D341Med (cell line): ENCODE measurements at regions not wholly inside any gene's neighbourhood (a gene's known extent, or its start where the extent isn't known, plus 50 kb on each side); places are given as distances from the start of the nearest gene placed in this dataset.

Source experiments
- DNase-seq: peaks from one replicate; pipeline ENCODE4 v3.0.0; 2012; ENCODE audit warnings: low spot score

DNA sequence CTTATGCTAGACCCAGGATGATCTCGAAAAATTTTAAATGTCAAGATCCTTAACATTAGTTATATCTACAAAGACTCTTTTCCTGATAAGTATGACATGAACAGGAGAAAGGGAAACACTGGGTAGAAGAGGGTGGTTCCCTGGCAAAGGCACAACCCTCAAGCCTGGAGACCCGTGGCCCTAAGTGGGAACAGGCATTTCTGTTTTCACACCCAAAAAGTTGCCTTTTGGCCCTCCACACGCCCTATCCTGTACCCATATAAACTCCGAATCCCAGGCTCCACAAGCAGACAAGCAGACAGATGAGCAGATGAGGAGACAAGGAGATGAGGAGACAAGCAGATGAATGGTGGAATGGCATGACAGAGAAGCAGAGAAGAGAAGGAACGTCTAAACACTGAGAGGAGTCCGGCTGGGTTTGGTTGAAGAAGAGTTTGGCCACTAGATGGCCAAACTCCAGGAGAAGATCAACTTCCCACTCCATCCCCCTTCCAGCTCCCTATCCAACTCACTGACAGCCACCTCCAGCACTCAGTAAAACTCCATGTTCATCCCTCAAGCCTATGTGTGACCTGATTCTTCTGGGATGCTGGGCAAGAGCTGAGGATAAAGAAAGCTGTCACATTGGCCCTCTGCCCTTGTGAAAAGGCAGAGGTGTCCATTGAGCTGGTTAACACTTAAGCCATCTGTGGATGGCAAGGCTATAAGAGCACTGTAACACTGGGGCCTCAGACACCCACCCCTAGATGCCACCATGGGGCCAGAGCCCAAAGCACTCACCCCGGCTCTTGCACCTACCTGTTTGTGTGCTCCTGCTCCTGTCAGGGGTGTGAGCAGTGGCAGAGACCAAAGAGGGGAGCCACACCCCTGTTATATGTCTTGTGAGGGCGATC lies 139.6 kb upstream of the FAM20A start:
- no peak for DNase-seq

DNA sequence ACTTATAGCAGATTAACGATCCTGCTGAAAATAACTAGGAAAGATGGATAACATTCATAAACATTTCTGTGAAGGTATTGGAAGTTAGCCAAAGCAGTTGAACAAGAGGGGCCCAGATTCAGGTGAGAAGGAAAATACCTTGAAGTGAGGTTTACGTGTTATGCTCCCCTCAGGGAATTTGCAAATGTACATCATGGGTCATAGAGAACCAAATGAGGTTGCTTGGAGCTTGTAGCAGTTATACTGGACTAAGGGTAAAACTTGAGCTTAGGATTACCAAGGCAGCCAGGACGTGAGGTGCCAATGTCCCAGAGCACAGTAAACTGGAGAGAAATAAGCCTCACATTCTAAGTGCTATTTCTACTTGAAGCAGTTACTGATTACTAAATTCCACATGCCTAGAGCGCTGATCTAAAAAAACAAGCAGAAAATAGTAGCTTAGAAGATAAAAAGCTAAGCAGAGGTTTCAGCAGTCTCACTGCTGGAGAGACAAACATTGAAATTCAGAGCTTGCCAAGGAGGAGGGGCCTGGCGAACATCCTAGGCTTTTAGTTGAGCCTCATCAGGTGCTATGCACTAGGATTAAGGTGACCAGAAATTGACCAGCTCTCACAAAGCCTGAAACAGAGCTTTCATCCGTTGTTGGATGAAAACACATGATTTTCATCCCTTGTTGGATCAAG lies 136.7 kb upstream of the FAM20A start:
- no peak for DNase-seq

DNA sequence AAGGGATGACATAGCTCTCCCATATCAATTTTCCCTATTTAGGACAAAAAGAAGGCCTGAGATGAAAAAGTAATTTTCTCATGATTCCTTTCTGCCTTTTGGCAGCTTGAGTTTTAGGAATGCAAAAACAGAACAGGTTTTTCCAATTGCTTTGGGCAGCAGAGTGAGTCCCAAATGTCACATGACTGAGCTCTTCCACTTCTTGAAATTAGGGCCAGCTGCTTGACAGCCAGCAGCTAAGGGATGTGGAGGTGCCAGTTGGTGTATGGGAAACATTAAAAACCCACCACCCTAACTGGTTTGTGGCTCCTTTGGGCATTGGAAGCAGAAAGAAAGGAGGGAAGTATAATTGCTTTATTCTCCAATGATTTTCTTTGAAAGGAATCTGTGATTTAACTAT lies 133.8 kb upstream of the FAM20A start:
- no peak for DNase-seq

GRCh38 chr17:68734187-68734900 lies 133.2 kb upstream of the FAM20A start:
- no peak for DNase-seq

- no peak for DNase-seq
Measured at GRCh38 chr17:68733241-68734176, 132.3 kb upstream of the FAM20A start.

DNA sequence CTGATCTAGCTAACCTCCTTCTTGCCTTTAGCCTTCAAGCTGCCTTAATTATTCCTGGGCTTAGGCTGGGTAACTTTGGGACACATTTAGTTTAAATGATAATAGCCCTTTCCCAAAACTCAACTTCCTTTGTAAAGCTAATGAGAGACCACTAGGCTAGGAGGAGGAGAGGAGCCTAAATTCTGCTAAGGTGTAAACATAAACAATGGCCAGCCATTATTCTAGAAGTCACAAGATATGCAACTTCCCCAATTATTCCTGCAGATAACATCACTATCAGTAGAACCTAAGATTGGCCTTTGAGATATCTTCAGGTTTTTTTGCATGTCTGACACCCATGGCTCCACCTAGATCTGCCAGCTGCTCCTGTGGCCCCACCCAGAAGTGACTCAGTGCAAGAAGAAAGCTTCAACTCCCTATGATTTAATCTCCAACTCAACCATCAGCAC lies 131.2 kb upstream of the FAM20A start:
- no peak for DNase-seq

DNA sequence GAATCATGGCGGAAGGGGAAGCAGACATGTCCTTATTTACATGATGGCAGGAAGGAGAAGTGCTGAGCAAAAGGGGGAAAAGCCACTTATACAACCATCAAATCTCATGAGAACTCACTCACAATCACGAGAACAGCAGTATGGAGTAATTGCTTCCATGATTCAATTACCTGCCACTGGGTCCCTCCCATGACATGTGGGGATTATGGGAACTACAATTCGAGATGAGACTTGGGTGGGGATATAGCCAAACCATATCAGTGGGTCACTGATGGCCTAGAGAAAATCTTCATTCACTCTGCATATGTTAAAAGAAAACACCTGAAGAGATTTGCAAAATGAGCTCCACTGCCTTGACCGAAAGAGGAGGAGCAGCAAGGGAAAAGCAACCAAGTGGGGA lies 130.3 kb upstream of the FAM20A start:
- no peak for DNase-seq

- DNase-seq = no peak
Measured at GRCh38 chr17:68719431-68719830, 118.3 kb upstream of the FAM20A start.

- DNase-seq = no peak
Measured at GRCh38 chr17:68718926-68719325, 117.8 kb upstream of the FAM20A start.

- no peak for DNase-seq
Measured at GRCh38 chr17:68718465-68718864, 117.3 kb upstream of the FAM20A start.

DNA sequence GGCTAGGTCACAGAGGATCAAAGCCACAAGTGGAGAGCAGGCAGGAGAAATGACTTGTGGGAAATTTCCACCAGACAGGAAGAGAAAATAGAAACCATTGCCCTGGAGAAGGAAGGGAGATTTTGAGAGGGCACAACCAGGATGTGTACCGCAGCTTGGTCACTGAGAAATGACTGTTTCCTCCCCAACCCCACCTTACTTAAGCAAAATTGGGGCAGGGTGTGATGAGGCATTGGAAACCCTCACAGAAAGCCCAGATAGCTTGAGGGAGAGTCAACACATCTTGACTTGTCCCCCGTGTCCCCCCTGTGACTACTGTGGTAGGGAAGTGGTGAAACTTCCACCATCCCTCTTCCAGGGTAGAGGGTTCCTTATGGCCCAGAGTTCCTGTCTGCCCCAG lies 113.5 kb upstream of the FAM20A start:
- DNase-seq = no peak

GRCh38 chr17:68711858-68712257 lies 110.7 kb upstream of the FAM20A start:
- DNase-seq = no peak

- no peak for DNase-seq
Measured at GRCh38 chr17:68710976-68711375, 109.8 kb upstream of the FAM20A start.

- DNase-seq = no peak
Measured at GRCh38 chr17:68710035-68710780, 109.0 kb upstream of the FAM20A start.

- DNase-seq = no peak
Measured at GRCh38 chr17:68709461-68709860, 108.3 kb upstream of the FAM20A start.

DNA sequence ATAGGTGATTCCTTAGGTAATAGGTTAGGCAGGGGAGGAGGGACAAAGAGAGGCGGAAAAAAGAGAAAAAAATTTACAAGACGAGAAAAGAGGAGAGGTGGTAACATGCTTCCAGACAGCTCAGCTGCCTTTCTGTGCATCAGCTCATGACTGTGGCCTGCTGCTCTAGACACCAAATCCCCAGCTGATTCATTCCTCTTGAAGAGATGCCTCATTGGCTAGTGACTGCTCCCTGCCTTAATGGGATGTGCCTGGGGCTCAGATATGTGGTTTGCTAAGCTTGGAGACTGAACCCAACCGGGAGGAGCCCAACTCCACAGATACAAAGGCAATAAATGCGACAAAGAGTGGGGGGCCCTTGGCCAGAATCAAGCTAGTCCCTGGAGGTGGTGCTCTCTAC lies 105.9 kb upstream of the FAM20A start:
- DNase-seq = no peak

- DNase-seq = no peak
Measured at GRCh38 chr17:68706356-68706920, 105.3 kb upstream of the FAM20A start.

GRCh38 chr17:68705714-68706076 lies 104.5 kb upstream of the FAM20A start:
- no peak for DNase-seq

DNA sequence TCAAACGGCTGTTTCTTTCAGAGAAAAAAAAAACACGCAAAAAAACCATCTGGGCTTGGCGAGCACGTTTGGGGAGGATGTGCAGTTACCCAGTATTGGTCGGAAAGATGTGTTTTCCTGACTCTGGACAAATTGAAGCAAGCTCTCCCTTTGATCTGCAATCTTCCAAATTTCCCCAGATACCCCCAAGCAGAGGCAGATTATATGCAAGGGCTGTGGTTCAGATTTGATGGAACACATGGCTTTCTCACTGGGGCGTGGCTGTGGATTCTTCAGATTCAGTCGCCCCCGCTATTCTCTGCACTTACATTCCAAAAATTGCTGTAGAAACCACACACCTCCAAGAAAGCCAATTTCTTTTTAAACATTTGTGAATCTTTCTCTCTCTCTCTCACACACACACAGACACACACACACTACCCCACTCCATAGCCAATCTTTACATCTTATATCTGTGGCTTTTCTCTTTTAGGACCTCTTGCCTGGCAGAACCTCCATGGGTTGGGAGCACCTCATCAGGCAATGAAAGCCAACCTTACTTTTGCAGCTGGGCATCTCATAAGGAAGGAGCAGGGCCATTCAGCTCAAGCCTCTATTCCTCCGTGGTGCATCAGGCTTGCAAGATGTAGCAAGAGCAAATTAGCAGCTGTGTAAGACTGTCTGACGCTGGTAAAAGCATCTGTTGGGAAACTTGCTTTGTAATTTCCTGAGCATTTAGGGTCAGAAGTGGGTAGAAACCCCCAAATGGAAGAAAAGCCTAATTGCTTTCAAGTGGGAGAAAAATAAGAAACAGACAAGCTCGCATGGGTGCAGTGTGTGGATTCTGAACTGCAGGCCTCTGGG lies 103.9 kb upstream of the FAM20A start:
- no peak for DNase-seq

DNA sequence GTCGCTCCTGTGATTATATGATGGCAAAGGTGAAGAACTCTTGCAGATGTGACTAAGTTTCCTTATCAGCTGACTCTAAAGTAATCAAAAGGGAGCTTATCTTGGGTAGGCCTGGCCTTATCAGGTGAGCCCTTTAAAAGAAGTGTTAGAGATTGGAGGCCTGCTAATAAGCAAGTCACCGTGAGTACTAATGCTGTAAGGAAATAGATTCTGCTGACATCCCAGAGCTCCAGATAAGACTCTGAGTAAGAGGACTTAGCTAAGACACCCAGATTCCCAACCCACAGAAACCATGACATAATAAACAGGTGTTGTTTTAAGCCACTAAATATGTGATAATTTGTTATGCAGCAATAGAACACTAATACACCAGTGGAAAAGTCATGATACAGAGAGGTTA lies 99.9 kb upstream of the FAM20A start:
- DNase-seq = no peak
